KOPT-K1 (cell line): ENCODE measurements at regions not wholly inside any gene's neighbourhood (a gene's known extent, or its start where the extent isn't known, plus 50 kb on each side); places are given as distances from the start of the nearest gene placed in this dataset.

Experiments
- H3K27ac ChIP-seq: fragments of 200-600 bp; sonication (generic); 2 replicates; pipeline ENCODE4 v1.5.1; 2016; ENCODE audit warnings: antibody characterized with exemption, mild to moderate bottlenecking, low read depth, low read length; ENCODE audit not compliant: poor library complexity, severe bottlenecking
- H3K36me3 ChIP-seq: fragments of 200-600 bp; sonication (generic); 2 replicates; pipeline ENCODE4 v1.5.1; 2017; ENCODE audit warnings: antibody characterized with exemption, mild to moderate bottlenecking, low read length, moderate library complexity; ENCODE audit not compliant: insufficient read depth
- H3K9me3 ChIP-seq: fragments of 200-600 bp; sonication (generic); 2 replicates; pipeline ENCODE4 v1.5.1; 2017; ENCODE audit warnings: antibody characterized with exemption, low read length, mild to moderate bottlenecking; ENCODE audit not compliant: insufficient read depth, poor library complexity, severe bottlenecking

GRCh38 chr1:168441745-168442144 lies 102.1 kb downstream of the XCL2 start:
- H3K9me3 ChIP-seq, result no peaks in the 10 kb centered on the region
- no peak overlapping the region for H3K27ac ChIP-seq
- no peaks in the 10 kb centered on the region for H3K36me3 ChIP-seq

DNA sequence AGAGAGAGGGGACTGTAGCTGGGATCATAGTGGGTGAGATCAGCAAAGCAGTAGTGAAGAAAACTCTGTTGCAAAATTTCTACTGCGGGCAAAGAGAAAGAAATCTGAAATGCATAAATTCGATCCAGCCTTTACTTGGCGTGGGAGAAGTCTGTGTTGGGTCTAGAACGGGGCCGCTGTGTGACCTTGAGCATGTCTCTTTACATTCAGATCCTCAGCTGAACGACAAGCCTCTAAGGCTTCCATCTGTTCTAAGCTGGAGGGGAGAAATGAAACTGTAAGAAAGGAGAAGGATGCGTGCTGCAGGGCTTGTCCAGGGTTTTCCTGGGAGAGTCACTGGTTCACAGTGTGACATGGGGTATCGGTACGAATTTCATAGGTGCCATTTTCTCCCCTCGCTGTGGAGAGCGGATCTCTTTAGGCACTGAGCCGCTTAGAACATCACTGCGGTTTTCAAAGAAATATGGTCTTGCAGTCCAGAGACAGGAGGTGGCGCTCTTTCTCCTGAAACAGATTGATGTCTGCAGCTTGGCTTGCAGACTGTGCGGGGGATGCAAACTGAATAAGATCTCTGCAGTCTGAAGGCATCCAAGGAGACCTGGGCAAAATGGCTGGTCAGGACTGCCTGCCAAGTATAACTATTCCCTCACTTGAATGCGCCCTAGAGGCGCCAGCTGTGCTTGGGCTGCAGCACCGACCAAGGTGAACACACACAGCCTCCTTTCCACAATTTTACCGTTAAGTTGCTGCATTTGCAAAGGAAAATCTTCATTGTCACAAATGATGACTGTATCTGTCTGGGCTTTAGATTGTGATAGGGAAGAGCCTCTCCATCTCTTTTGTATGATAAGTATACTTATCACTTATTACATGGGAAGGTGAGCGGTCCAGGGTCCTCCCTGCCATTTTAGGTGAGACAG lies 104.1 kb downstream of the XCL2 start:
- Histone ChIP-seq H3K27ac (peak overlapping the region; percentile 68), H3K9me3 (no peaks in the 10 kb centered on the region), H3K36me3 (no peaks in the 10 kb centered on the region)

DNA sequence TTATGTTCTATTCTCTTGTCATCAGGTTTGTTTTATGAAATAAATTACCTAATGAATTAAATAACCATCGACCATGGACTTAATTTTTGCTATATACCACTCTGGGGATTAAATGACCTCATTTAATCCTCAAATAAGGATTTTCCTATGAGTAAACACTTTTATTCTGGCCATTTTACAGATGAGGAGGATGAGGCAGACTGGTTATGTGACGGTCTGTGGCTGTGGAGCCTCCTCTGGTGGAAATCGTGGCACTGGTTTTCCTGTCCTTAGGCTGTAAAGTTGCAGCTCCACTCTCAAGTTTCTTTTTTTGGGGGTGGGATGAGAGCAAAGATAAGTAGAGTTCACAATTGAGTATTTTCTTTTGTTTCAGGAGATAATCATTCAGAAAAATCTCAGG lies 105.2 kb downstream of the XCL2 start:
- H3K27ac ChIP-seq, result no peak overlapping the region
- no peaks in the 10 kb centered on the region for H3K36me3 ChIP-seq
- no peaks in the 10 kb centered on the region for H3K9me3 ChIP-seq

DNA sequence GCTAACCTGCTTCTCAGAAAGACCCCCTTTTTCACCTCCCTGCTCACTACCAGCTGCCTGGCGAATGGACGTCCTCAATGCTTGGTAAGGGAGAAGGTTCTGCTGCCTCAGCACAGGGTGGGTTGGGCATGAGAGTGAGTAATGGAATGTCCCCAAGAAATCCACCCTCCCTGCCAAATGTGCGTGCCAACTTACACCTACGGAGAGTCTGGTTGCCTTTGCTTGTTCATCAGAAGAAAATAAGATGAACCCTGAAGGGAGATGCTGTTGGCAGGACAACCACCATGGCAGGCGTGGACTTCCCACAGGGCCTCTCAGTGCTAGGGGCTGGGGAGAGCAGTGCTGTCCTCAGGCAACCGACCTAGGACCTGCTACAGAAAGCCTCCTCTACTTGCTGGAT lies 106.0 kb downstream of the XCL2 start:
- Histone ChIP-seq H3K27ac (no peak overlapping the region), H3K9me3 (no peaks in the 10 kb centered on the region), H3K36me3 (no peaks in the 10 kb centered on the region)

- H3K9me3 ChIP-seq, result no peaks in the 10 kb centered on the region
These were observed 108.4 kb downstream of the XCL2 start for GRCh38 chr1:168435439-168435838.

DNA sequence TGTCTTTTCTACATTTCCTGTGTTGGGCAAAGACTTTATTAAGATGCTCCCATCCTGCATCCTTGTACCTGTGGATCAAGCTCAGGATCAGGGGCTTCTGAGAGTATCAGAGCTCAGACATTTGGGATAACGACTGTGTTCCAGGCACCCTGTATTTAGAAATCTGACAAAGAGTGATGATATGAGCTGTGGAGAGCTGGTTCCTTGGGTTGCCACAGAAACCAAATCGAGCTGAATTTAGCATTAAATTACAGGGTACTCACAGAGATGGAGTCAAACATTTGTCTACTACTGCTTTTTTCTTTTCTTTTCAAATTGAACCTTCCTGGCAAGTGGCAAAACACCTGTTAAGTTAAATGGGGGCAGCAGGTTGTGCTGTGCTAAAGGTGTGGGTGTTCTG lies 110.6 kb downstream of the XCL2 start:
- H3K27ac ChIP-seq, result no peak overlapping the region
- no peaks in the 10 kb centered on the region for H3K9me3 ChIP-seq
- H3K36me3 ChIP-seq, result no peaks in the 10 kb centered on the region

More at GRCh38 chr1:168435439-168435838, 108.4 kb downstream of the XCL2 start:
- Histone ChIP-seq H3K27ac (no peak overlapping the region), H3K36me3 (no peaks in the 10 kb centered on the region)

DNA sequence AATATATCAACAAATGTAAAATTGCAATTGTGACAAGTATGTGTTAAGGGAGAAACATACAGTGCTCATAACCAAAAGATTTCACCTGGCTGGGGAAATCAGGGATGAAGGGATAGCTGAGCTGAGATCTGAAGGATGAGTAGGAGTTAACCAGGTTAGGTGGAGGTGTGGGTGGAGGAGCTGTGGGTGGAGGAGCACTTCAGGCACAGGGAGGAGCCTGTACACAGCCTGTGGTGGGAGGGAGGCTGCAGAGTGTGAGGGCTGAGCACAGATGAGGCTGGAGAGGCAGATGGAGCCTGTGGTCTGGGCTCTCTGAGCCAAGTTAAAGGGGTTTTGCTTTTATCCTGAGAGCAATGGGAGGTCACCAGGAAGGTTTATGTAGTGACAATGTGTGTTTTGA lies 111.9 kb downstream of the XCL2 start:
- H3K9me3 ChIP-seq, result no peaks in the 10 kb centered on the region
- H3K27ac ChIP-seq, result no peak overlapping the region
- no peaks in the 10 kb centered on the region for H3K36me3 ChIP-seq

DNA sequence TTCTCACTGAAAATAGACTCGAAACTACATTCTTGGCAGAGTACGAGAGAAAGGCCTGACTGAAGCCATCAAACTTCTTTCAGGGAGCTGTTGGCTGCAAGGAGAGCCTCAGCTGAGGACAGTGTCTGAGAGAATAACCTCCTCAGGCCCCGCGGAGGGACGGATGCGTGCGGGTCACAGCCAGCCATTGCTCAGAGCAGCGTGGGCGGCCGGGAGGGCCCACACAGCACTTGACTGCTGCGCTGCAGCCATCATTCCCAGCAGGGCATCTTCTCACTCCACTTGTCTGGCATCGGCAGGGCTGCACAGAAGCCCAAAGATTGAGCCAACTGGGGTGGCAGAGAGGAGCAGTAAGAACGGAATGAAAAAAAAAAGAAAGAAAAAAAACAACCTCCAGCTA lies 113.5 kb downstream of the XCL2 start:
- H3K27ac ChIP-seq, result no peak overlapping the region
- no peaks in the 10 kb centered on the region for H3K9me3 ChIP-seq
- no peaks in the 10 kb centered on the region for H3K36me3 ChIP-seq

- Histone ChIP-seq H3K27ac (no peak overlapping the region), H3K36me3 (no peaks in the 10 kb centered on the region), H3K9me3 (no peaks in the 10 kb centered on the region)
These were observed 115.6 kb downstream of the XCL2 start for GRCh38 chr1:168428063-168428731.

DNA sequence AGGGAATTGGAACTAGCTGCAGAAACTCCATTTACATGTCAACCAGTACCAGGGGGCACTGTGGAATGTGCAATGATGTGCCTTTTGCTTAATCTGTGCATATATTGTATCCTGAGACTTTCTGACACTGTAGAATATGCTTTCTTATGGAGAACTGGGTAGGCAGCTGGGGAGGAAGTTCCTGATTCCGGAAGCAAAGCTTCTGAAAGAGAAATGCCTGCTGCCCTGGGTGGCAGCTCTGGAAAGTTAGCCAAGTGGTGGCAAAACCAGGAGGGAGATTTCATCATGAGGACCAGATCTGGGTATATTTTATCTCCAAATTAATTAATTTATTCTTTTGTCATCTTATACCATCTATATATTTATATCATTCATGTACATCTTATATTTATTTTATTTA lies 116.7 kb downstream of the XCL2 start:
- H3K36me3 ChIP-seq, result no peaks in the 10 kb centered on the region
- no peaks in the 10 kb centered on the region for H3K9me3 ChIP-seq
- H3K27ac ChIP-seq, result no peak overlapping the region

GRCh38 chr1:168424281-168424680 lies 119.5 kb downstream of the XCL2 start:
- H3K27ac ChIP-seq, result no peak overlapping the region
- no peaks in the 10 kb centered on the region for H3K9me3 ChIP-seq
- no peaks in the 10 kb centered on the region for H3K36me3 ChIP-seq

- H3K36me3 ChIP-seq, result no peaks in the 10 kb centered on the region
These were observed 121.5 kb downstream of the XCL2 start for GRCh38 chr1:168422203-168422847.

GRCh38 chr1:168421399-168422004 lies 122.3 kb downstream of the XCL2 start:
- peak overlapping the region; percentile 5 for H3K27ac ChIP-seq
- no peaks in the 10 kb centered on the region for H3K9me3 ChIP-seq
- no peaks in the 10 kb centered on the region for H3K36me3 ChIP-seq

More at GRCh38 chr1:168422203-168422847, 121.5 kb downstream of the XCL2 start:
- no peak overlapping the region for H3K27ac ChIP-seq
- no peaks in the 10 kb centered on the region for H3K9me3 ChIP-seq

- H3K9me3 ChIP-seq, result no peaks in the 10 kb centered on the region
- no peaks in the 10 kb centered on the region for H3K36me3 ChIP-seq
- no peak overlapping the region for H3K27ac ChIP-seq
These were observed 123.6 kb downstream of the XCL2 start for GRCh38 chr1:168420177-168420576.

- Histone ChIP-seq H3K9me3 (no peaks in the 10 kb centered on the region), H3K36me3 (no peaks in the 10 kb centered on the region), H3K27ac (no peak overlapping the region)
These were observed 124.1 kb downstream of the XCL2 start for GRCh38 chr1:168419736-168420135.
